ENCODE measurements at regions not wholly inside any gene's neighbourhood (a gene's known extent, or its start where the extent isn't known, plus 50 kb on each side); places are given as distances from the start of the nearest gene placed in this dataset.

DNA sequence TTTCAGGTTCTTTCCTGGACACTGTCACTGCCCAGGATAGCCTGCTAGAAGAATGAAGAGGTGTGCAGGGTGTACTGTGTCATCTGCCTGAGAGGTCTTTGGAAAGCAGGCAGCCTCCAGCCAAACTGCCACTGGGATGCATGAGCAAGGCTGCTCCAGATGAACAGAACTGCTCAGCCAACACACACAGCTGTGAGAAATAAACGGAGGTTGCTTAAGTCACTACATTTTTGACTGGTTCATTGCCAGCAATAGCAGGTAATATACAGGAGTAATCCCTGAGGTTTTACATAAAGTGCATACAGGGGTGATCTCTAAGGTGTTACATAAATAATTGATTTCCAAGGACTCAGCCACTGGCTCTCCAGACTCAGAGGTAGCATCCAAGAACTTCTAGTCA is 516.9 kb downstream of the BRINP3 start:
- TF ChIP-seq SP1 (IDR thresholded peaks at IDR 0.05) (no peak), HNF4A (conservative IDR thresholded peaks at IDR 0.05) (no peak), GABPA (IDR thresholded peaks at IDR 0.05 in 1 of 2, conservative IDR thresholded peaks at IDR 0.05 in 1 of 2) (no peak), JUND (IDR thresholded peaks at IDR 0.05) (no peak), YY1 (IDR thresholded peaks at IDR 0.05) (no peak), HNF4G (IDR thresholded peaks at IDR 0.05) (no peak), FOXA2 (IDR thresholded peaks at IDR 0.05) (no peak), TAF1 (conservative IDR thresholded peaks at IDR 0.05) (no peak), RXRA (IDR thresholded peaks at IDR 0.05) (no peak), FOXA1 (IDR thresholded peaks at IDR 0.05) (no peak), RAD21 (IDR thresholded peaks at IDR 0.05) (no peak)
- TF ChIP-seq, protein P1, sequence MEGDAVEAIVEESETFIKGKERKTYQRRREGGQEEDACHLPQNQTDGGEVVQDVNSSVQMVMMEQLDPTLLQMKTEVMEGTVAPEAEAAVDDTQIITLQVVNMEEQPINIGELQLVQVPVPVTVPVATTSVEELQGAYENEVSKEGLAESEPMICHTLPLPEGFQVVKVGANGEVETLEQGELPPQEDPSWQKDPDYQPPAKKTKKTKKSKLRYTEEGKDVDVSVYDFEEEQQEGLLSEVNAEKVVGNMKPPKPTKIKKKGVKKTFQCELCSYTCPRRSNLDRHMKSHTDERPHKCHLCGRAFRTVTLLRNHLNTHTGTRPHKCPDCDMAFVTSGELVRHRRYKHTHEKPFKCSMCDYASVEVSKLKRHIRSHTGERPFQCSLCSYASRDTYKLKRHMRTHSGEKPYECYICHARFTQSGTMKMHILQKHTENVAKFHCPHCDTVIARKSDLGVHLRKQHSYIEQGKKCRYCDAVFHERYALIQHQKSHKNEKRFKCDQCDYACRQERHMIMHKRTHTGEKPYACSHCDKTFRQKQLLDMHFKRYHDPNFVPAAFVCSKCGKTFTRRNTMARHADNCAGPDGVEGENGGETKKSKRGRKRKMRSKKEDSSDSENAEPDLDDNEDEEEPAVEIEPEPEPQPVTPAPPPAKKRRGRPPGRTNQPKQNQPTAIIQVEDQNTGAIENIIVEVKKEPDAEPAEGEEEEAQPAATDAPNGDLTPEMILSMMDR (IDR thresholded peaks at IDR 0.05; ENCODE audit: low read depth, low read length, missing input control) = no peak
- TF ChIP-seq, protein P2, sequence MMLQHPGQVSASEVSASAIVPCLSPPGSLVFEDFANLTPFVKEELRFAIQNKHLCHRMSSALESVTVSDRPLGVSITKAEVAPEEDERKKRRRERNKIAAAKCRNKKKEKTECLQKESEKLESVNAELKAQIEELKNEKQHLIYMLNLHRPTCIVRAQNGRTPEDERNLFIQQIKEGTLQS (IDR thresholded peaks at IDR 0.05) = no peak
- TF ChIP-seq, protein P3, sequence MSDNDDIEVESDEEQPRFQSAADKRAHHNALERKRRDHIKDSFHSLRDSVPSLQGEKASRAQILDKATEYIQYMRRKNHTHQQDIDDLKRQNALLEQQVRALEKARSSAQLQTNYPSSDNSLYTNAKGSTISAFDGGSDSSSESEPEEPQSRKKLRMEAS (IDR thresholded peaks at IDR 0.05) = no peak

DNA sequence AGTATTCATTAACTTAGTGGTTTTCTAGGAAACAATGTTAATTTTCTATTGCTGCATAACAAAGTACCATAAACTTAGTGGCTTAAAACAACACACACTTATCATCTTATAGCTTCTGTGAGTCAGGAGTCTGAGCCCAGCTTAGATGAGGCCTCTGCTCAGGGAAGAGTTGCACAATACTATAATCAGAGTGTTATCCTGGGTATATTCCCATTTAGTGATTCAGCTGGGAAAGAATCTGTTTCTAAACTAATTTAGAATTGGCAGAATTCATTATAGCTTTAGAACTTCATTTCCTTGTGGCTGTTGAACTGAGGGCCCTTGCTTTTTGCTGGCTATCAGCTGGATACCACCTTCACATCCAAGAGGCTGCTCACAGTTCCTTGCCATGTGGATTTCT is 515.5 kb downstream of the BRINP3 start:
- Histone ChIP-seq H3K27me3 (ENCODE audit: control insufficient read depth in 4 of 4, insufficient read depth in 4 of 4, low read length in 3 of 4) (no peaks in the 10 kb centered on the region), H3K9me3 (ENCODE audit: control insufficient read depth in 4 of 4, low read length in 3 of 4) (no peaks in the 10 kb centered on the region), H3K9ac (ENCODE audit: low read depth in 1 of 2, low read length in 2 of 2) (no peak overlapping the region), H3K36me3 (ENCODE audit: control insufficient read depth in 4 of 4, insufficient read depth in 3 of 4, low read depth in 1 of 4, low read length in 3 of 4) (no peaks in the 10 kb centered on the region), H3K4me1 (ENCODE audit: control insufficient read depth in 4 of 4, insufficient read depth in 4 of 4, low read length in 3 of 4) (no peaks in the 10 kb centered on the region), H3K27ac (ENCODE audit: low read depth in 1 of 2, low read length in 2 of 2) (no peak overlapping the region), H3K4me3 (ENCODE audit: low read depth in 1 of 3, low read length in 3 of 3) (no peak overlapping the region)
- no peak for DNase-seq (ENCODE audit: low spot score)
- TF ChIP-seq, protein P3 (IDR thresholded peaks at IDR 0.05) = no peak
- TF ChIP-seq SP1 (IDR thresholded peaks at IDR 0.05) (no peak), FOXA2 (IDR thresholded peaks at IDR 0.05) (no peak), YY1 (IDR thresholded peaks at IDR 0.05) (no peak), NR2F2 (IDR thresholded peaks at IDR 0.05) (no peak), HNF4A (conservative IDR thresholded peaks at IDR 0.05) (no peak), FOXA1 (IDR thresholded peaks at IDR 0.05) (no peak), GABPA (IDR thresholded peaks at IDR 0.05 in 1 of 2, conservative IDR thresholded peaks at IDR 0.05 in 1 of 2) (no peak), TAF1 (conservative IDR thresholded peaks at IDR 0.05) (no peak), JUND (IDR thresholded peaks at IDR 0.05) (no peak), RAD21 (IDR thresholded peaks at IDR 0.05) (no peak), RXRA (IDR thresholded peaks at IDR 0.05) (no peak), EGR1 (IDR thresholded peaks at IDR 0.05; ENCODE audit: low read depth in 2 of 2) (no peak), HNF4G (IDR thresholded peaks at IDR 0.05) (no peak)
- TF ChIP-seq, protein P4, sequence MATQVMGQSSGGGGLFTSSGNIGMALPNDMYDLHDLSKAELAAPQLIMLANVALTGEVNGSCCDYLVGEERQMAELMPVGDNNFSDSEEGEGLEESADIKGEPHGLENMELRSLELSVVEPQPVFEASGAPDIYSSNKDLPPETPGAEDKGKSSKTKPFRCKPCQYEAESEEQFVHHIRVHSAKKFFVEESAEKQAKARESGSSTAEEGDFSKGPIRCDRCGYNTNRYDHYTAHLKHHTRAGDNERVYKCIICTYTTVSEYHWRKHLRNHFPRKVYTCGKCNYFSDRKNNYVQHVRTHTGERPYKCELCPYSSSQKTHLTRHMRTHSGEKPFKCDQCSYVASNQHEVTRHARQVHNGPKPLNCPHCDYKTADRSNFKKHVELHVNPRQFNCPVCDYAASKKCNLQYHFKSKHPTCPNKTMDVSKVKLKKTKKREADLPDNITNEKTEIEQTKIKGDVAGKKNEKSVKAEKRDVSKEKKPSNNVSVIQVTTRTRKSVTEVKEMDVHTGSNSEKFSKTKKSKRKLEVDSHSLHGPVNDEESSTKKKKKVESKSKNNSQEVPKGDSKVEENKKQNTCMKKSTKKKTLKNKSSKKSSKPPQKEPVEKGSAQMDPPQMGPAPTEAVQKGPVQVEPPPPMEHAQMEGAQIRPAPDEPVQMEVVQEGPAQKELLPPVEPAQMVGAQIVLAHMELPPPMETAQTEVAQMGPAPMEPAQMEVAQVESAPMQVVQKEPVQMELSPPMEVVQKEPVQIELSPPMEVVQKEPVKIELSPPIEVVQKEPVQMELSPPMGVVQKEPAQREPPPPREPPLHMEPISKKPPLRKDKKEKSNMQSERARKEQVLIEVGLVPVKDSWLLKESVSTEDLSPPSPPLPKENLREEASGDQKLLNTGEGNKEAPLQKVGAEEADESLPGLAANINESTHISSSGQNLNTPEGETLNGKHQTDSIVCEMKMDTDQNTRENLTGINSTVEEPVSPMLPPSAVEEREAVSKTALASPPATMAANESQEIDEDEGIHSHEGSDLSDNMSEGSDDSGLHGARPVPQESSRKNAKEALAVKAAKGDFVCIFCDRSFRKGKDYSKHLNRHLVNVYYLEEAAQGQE (IDR thresholded peaks at IDR 0.05) = no peak
- TF ChIP-seq, protein P5, sequence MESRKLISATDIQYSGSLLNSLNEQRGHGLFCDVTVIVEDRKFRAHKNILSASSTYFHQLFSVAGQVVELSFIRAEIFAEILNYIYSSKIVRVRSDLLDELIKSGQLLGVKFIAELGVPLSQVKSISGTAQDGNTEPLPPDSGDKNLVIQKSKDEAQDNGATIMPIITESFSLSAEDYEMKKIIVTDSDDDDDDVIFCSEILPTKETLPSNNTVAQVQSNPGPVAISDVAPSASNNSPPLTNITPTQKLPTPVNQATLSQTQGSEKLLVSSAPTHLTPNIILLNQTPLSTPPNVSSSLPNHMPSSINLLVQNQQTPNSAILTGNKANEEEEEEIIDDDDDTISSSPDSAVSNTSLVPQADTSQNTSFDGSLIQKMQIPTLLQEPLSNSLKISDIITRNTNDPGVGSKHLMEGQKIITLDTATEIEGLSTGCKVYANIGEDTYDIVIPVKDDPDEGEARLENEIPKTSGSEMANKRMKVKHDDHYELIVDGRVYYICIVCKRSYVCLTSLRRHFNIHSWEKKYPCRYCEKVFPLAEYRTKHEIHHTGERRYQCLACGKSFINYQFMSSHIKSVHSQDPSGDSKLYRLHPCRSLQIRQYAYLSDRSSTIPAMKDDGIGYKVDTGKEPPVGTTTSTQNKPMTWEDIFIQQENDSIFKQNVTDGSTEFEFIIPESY (IDR thresholded peaks at IDR 0.05) = no peak
- TF ChIP-seq, protein P2 (IDR thresholded peaks at IDR 0.05) = no peak
- TF ChIP-seq, protein P1 (IDR thresholded peaks at IDR 0.05; ENCODE audit: low read depth, low read length, missing input control) = no peak

More for the DNA sequence above, 516.9 kb downstream of the BRINP3 start:
- H3K27ac ChIP-seq (ENCODE audit: low read depth in 1 of 2, low read length in 2 of 2) = no peak overlapping the region
- WGBS = 37% methylated on average over 1 of the region's 1 CpG
- H3K9me3 ChIP-seq (ENCODE audit: control insufficient read depth in 4 of 4, low read length in 3 of 4) = no peaks in the 10 kb centered on the region
- DNase-seq (ENCODE audit: low spot score) = no peak
- no peak overlapping the region for H3K9ac ChIP-seq (ENCODE audit: low read depth in 1 of 2, low read length in 2 of 2)
- H3K4me1 ChIP-seq (ENCODE audit: control insufficient read depth in 4 of 4, insufficient read depth in 4 of 4, low read length in 3 of 4) = no peaks in the 10 kb centered on the region
- no peaks in the 10 kb centered on the region for H3K36me3 ChIP-seq (ENCODE audit: control insufficient read depth in 4 of 4, insufficient read depth in 3 of 4, low read depth in 1 of 4, low read length in 3 of 4)
- no peak overlapping the region for H3K4me3 ChIP-seq (ENCODE audit: low read depth in 1 of 3, low read length in 3 of 3)
- H3K27me3 ChIP-seq (ENCODE audit: control insufficient read depth in 4 of 4, insufficient read depth in 4 of 4, low read length in 3 of 4) = no peaks in the 10 kb centered on the region

All from liver (tissue), 8 donors.